Activated gamma-delta T cell treated with anti-CD3 and anti-CD28 coated beads, Interleukin-2, amount 50 U/mL, for 16 hours (primary cell): ENCODE measurements at regions not wholly inside any gene's neighbourhood (a gene's known extent, or its start where the extent isn't known, plus 50 kb on each side); places are given as distances from the start of the nearest gene placed in this dataset.

Source experiments
- DNase-seq: peaks from one replicate; pipeline ENCODE4 v3.0.0-alpha.2; 2020; ENCODE audit warnings: low read depth

DNA sequence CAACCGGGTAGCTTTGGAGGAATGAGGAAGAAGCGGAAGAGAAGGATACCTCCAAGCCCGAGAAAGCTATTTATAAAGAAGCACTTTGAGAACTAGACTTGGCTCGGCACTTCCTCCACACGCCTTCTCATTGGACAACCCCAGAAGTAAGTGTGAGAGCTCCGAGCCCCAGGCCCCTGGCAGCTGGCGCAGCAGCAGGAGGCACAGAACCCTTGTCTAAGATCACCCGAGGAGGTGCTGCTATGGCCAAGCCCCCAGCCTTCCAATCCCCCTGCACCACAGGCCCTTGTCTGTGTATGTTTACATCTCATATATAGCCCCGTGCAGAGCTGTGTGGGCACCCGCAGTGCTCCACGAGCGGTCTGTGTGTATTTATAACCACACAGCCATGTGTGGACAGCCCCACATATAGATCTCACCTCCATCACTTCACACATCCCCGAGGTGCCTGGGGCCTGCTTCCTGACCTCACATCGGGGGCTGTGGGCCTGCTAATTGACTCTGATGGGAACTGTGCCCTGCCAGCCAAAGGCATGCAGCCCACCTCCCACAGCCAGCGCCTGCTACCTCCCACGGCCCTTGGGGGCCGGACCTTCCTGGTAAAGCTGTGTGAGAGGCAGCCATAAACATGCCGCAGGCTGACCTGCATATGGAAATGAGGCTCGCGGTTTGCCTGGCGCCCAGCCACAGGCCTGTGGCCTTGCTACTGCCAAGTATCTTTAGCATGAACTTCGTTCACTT lies 96.1 kb downstream of the C17orf67 start:
- DNase-seq, result no peak

GRCh38 chr17:56739376-56739775 lies 94.3 kb downstream of the C17orf67 start:
- no peak for DNase-seq

- no peak for DNase-seq
Measured at GRCh38 chr17:56739776-56740175, 93.9 kb downstream of the C17orf67 start.

- DNase-seq, result no peak
Measured at GRCh38 chr17:56740481-56740880, 93.2 kb downstream of the C17orf67 start.
